Activated T-cell treated with anti-CD3 and anti-CD28 coated beads, Interleukin-2, amount 50 U/mL, for 72 hours (primary cell): ENCODE measurements at regions not wholly inside any gene's neighbourhood (a gene's known extent, or its start where the extent isn't known, plus 50 kb on each side); places are given as distances from the start of the nearest gene placed in this dataset.

ENCODE experiments used
- ATAC-seq, 2 donors: fragments of 150-1000 bp; cut with Tn5 transposase; replicated peaks in 1 of 2; 2 replicates each; pipeline ENCODE4 v1.10.0; 2021; ENCODE audit warnings: moderate library complexity in 2 of 2, mild to moderate bottlenecking in 1 of 2
- DNase-seq, 2 donors: peaks; one replicate each; pipeline ENCODE4 v3.0.0; 2021 to 2022; ENCODE audit warnings: mixed read lengths in 1 of 2
- H3K27ac Mint-ChIP-seq: one replicate; pipeline ENCODE4 v1.8.0; 2022; ENCODE audit warnings: mild to moderate bottlenecking, moderate library complexity, mixed read lengths
- H3K27me3 Mint-ChIP-seq: one replicate; pipeline ENCODE4 v1.8.0; 2022; ENCODE audit warnings: low read depth, mixed read lengths
- H3K36me3 Mint-ChIP-seq, 2 donors: one replicate each; pipeline ENCODE4 v1.8.0; 2022; ENCODE audit warnings: mixed read lengths in 2 of 2, mild to moderate bottlenecking in 1 of 2; ENCODE audit not compliant: insufficient read depth in 2 of 2
- H3K4me1 Mint-ChIP-seq: one replicate; pipeline ENCODE4 v1.8.0; 2022; ENCODE audit warnings: low read depth, mixed read lengths
- H3K4me3 Mint-ChIP-seq, 2 donors: one replicate each; pipeline ENCODE4 v1.8.0; 2022; ENCODE audit warnings: mild to moderate bottlenecking in 2 of 2, mixed read lengths in 2 of 2, moderate library complexity in 2 of 2
- H3K9me3 Mint-ChIP-seq, 2 donors: one replicate each; pipeline ENCODE4 v1.8.0; 2022; ENCODE audit warnings: mixed read lengths in 2 of 2

DNA sequence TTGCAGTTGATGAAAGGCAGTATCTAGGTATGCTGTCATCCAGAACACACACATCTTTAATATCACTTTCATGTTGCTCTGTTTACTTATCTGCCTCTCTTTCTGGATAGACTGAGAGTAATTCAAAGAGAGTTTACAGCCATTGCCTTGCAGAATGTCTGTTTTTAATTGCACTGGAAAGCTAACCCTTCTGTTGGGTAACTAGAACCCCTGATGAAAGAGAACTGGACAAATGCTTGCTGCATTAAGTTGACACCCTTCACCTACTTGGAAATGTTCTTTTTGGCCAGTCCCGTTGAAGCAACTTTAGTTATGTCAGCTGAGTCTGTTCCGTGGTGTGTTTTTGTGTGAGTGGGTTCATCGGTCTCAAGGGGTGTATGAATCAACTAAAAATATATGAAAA is 383.8 kb upstream of the CITED2 start:
- H3K27ac Mint-ChIP-seq = no peak overlapping the region
- no peak for ATAC-seq
- no peaks in the 10 kb centered on the region for H3K36me3 Mint-ChIP-seq
- no peak for DNase-seq
- H3K4me3 Mint-ChIP-seq = no peak overlapping the region
- no peaks in the 10 kb centered on the region for H3K9me3 Mint-ChIP-seq
- no peaks in the 10 kb centered on the region for H3K27me3 Mint-ChIP-seq
- H3K4me1 Mint-ChIP-seq = no peaks in the 10 kb centered on the region

DNA sequence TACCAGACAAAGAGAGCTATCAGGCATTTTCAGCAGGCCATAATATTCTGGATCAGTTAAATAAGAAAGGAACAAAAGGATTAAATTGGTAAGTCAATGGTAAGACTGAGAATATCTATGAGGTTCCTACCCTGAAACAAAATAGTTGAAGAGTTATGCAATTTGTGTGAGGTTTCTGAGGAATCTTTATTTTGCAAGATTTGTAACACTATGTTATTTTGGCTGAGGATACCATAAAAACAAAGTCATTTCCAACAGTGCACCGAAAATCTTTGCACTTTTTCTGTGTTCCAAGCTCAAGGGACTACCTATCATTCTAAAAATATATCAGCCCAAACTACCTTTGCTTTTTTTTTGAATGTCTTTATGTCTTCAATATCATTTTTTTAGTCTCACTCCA is 383.3 kb upstream of the CITED2 start:
- no peak for DNase-seq

DNA sequence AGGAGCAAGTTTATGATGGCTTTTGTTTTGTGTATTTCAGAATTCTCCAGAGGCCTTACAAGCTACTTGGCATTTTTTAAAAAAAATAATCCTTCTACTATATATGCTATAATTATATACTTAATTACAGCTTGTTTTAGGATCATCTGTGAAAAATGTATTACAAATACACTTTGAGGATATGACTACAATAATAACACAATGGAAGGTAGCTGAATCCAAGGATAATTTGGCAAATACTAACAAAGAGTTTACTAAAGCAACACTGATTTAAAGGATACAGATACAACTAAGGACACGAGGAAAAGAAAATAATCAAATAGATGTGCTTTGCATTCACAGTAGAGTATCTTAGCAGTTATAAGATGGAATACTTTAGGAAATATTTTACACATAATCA is 381.9 kb upstream of the CITED2 start:
- Mint-ChIP-seq H3K4me3 (no peak overlapping the region), H3K9me3 (no peaks in the 10 kb centered on the region), H3K36me3 (no peaks in the 10 kb centered on the region), H3K27me3 (no peaks in the 10 kb centered on the region), H3K4me1 (no peaks in the 10 kb centered on the region), H3K27ac (no peak overlapping the region)
- DNase-seq (no peak), ATAC-seq (no peak)

More for the DNA sequence above, 383.3 kb upstream of the CITED2 start:
- Mint-ChIP-seq H3K9me3 (no peaks in the 10 kb centered on the region), H3K27ac (no peak overlapping the region), H3K4me1 (no peaks in the 10 kb centered on the region), H3K36me3 (no peaks in the 10 kb centered on the region), H3K27me3 (no peaks in the 10 kb centered on the region), H3K4me3 (no peak overlapping the region)
- no peak for ATAC-seq

DNA sequence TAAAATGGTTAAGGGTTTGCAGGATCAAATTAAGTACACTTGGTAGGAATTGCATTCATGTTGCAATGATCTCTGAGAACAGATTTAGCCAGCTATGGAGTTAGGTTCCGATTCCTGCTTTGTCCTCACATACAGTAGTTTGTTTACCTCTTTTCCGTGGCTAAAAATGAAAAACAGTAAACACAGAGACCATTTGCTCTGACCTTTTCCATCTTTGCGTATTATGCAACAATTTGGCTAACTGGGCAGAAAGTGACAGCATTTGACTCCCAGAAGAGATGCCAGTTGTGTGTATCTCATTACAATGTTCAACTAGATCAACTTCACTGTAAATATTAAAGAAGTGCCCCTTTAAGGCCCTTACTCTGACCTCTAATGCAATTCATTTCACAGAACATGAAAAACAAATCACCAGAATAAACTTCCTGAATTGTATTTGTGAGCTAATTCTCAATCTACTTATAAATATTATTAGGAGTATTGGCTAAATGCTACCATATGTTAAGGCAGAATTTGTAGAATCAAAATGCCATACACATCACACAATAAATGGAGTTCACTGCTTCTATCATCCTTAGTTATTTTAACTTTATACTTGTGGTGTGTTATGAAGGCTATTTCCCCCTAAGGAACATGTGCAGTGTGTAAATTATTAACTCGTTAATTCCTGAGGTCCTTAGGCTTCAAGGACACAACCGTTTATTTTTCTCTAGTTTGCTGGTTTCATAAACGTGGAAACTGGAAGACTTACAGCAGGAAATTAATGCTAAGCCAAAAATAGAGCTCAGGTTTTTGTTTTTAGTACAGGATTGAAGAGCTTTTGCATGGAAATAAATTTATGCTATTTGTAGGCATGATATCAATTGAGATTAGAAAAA is 380.7 kb upstream of the CITED2 start:
- Mint-ChIP-seq H3K36me3 (no peaks in the 10 kb centered on the region), H3K27ac (no peak overlapping the region), H3K4me1 (no peaks in the 10 kb centered on the region), H3K27me3 (no peaks in the 10 kb centered on the region), H3K9me3 (no peaks in the 10 kb centered on the region), H3K4me3 (no peak overlapping the region)
- DNase-seq = no peak
- ATAC-seq = no peak

DNA sequence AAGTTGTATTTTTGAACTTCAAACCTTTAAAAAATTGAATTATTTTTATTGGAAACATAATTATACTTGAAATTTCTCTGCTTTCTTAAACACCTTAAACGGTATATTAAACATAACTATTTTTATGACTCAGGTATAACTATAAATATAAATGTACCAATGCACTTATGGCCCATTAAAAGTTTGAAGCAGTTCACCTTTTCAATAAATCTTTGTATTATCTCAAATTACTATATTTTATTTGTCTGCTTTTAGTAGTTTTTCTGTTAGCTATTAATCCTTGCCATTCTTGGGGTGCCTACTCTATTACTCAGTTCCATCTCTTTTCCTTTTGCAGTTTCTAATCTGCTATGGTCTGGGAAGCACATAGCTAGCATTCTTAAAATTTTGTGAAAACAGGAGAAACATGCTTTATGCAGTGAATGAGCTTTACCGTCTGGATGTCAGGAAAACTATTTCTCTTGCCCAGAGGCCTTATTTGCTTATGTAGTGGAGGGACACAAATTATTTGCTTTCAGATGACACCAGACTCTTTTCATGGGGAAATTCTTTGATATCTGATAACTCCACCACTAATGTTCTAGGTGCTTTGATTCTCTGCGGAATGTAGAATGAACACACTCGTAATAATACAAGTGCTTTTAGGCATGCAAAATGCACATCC is 378.9 kb upstream of the CITED2 start:
- H3K4me1 Mint-ChIP-seq = no peaks in the 10 kb centered on the region

DNA sequence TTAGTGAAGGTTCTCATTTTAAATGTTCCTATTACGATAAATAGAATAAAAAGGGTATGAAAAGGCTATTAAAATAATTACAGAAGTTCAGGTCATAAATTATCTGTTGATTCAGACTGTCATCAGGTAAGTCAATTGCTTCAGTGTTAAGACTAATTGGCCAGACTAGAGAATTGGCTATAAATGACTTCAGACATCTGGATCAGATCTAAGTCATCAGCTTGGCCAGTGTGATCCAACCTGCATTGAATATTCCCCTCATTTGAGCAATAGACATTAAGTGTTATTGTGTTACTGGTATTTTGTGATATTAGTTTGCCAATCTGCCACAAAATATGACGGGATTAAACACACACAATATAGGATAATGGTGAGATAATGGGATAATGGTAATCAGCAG is 377.6 kb upstream of the CITED2 start:
- no peaks in the 10 kb centered on the region for H3K9me3 Mint-ChIP-seq
- no peak overlapping the region for H3K27ac Mint-ChIP-seq
- ATAC-seq (no peak), DNase-seq (no peak)
- H3K36me3 Mint-ChIP-seq = no peaks in the 10 kb centered on the region
- no peaks in the 10 kb centered on the region for H3K4me1 Mint-ChIP-seq
- no peak overlapping the region for H3K4me3 Mint-ChIP-seq
- no peaks in the 10 kb centered on the region for H3K27me3 Mint-ChIP-seq

More for the DNA sequence above, 378.9 kb upstream of the CITED2 start:
- DNase-seq = no peak
- Mint-ChIP-seq H3K9me3 (no peaks in the 10 kb centered on the region), H3K36me3 (no peaks in the 10 kb centered on the region), H3K27ac (no peak overlapping the region), H3K27me3 (no peaks in the 10 kb centered on the region), H3K4me3 (no peak overlapping the region)
- ATAC-seq = no peak

DNA sequence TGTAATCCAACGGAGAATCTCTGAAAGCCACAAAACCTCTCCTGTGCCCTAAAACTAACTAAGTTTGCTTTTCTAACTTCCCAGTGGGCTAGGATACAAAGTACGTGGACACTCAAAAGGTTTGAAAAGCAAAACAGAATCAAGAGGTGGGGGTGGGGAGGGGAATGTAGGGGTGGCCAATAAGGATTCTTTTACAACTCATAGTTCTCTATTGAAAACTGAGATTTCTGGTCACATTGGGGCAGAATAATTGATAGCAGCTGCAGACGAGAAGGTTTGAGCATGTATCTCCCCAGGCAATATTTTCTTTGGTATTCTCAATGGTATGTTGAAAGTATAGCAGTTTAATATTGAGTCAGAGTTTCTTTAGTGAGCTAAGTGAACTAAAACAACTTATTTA is 376.7 kb upstream of the CITED2 start:
- H3K27ac Mint-ChIP-seq = no peak overlapping the region
- H3K4me3 Mint-ChIP-seq = no peak overlapping the region
- no peaks in the 10 kb centered on the region for H3K4me1 Mint-ChIP-seq
- no peaks in the 10 kb centered on the region for H3K27me3 Mint-ChIP-seq
- no peaks in the 10 kb centered on the region for H3K36me3 Mint-ChIP-seq
- no peak for ATAC-seq
- DNase-seq = no peak
- H3K9me3 Mint-ChIP-seq = no peaks in the 10 kb centered on the region

DNA sequence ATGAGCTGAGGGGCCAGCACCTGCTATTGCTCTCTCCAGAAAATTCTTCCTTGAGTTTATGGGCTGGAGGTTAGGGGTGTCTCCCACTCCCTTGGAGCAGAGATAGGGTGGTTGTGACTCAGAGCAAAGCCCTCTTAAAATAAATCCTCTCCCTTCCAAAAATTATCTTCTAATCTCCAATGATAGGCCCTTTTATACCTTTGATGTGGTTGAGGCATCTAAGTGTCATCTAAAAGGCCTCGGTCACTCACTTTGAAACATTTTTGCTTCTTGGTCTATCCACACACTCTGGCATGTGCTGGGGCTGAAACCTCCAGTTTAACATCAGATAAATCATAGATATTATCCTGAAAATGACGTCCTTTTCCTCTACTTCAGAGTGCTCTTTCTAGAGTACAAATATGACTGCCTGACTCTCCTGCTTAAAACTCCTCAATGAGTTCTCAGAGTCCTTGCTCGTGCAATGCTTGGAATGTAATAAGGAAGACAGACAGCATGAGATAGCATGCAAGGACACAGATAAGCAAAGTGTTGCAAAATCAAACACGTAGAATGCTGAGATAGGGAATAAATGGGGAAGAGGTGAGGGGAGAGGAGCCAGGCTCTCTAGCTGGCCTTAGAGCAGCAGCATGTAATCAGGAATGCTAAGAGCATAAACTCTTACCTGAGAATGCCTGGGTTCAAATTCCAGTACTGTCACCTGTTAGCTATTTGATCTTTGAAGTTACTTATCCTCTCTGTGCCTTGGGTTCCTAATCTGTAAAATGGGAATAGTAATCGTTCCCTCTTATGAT is 374.1 kb upstream of the CITED2 start:
- Mint-ChIP-seq H3K36me3 (no peaks in the 10 kb centered on the region), H3K9me3 (no peaks in the 10 kb centered on the region), H3K27ac (no peak overlapping the region), H3K4me3 (no peak overlapping the region), H3K4me1 (no peaks in the 10 kb centered on the region), H3K27me3 (no peaks in the 10 kb centered on the region)
- ATAC-seq (no peak), DNase-seq (no peak)

DNA sequence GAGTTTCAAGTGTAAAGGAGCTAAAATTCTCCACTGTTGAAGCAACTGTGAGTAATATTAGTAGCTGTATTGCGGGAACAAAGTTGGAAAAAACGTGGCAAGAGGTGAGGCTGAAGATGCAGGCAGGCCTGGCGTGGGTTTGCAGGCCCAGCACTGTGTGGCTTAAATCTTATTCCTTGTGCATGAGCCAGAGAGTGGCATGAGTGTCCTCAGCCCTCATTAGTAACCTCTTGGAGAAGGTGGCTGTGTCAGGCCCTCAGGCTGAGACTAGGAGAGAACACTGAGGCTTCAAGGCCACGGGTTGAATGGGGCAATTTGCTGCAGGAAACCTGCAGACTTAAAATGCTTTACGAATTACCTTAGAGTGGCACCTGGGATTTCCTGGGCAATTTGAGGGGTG is 372.7 kb upstream of the CITED2 start:
- no peak overlapping the region for H3K4me3 Mint-ChIP-seq
- H3K4me1 Mint-ChIP-seq = no peaks in the 10 kb centered on the region
- ATAC-seq (no peak), DNase-seq (no peak)
- no peak overlapping the region for H3K27ac Mint-ChIP-seq
- H3K27me3 Mint-ChIP-seq = peaks cover 5% of the 10 kb centered on the region
- H3K9me3 Mint-ChIP-seq = no peaks in the 10 kb centered on the region
- no peaks in the 10 kb centered on the region for H3K36me3 Mint-ChIP-seq

DNA sequence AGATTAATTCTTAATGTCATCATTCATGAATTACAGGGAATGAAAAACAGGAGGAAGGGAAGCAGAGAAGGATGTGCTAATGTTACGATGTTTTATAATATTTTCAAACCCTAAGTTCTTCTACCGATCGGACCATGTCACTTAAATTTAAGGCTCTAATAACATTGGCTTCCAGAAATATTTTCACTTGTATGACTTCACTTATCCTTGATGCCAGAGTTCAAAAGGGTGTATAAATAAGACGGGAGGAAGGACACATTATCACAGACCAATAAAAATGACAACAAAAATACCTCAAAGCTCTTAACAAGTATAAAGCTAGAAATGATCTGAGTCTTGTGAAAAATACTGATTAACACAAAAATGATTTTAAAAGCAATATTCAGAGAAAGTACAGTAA is 370.4 kb upstream of the CITED2 start:
- Mint-ChIP-seq H3K4me1 (no peaks in the 10 kb centered on the region), H3K27me3 (peaks cover 18% of the 10 kb centered on the region), H3K36me3 (no peaks in the 10 kb centered on the region), H3K4me3 (no peak overlapping the region), H3K9me3 (no peaks in the 10 kb centered on the region), H3K27ac (no peak overlapping the region)
- no peak for ATAC-seq
- DNase-seq = no peak

DNA sequence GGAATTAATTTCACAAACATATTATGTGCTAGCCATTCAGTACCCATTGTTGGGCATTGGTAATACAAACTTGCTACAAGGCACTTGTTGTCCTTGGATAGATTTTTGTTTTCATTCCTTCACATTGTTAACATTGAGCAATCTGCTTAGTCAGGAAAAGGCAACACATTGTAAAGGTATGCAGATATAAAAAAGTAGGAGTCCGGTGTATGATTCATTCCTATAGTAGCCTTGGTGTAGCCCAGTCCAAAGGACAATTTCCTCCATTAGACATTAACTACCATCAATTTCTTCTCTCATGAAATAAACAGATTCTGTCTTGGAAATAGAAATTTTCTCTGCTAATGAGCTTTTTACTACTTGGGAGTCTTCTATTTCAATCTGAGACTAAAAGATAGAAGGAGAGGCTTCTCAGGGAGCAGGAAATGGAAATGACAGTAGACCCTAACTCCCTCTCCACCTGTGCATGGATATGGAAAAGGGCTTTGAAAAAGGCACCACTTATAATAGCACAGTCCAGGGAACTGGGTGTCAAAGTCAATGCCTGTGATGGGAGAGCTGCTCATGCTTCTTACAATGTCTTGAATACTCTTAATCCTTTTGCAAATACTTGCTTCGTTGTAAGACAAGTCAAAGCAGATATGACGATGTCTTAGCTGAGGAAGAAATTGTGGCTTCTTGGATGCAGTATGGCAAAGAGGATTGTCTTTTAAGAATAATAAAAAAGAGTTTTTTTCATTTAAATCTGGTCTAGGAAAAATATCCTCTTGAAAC is 369.4 kb upstream of the CITED2 start:
- Mint-ChIP-seq H3K9me3 (no peaks in the 10 kb centered on the region), H3K4me3 (no peak overlapping the region), H3K27ac (no peak overlapping the region), H3K4me1 (no peaks in the 10 kb centered on the region), H3K36me3 (no peaks in the 10 kb centered on the region), H3K27me3 (peaks cover 19% of the 10 kb centered on the region)
- no peak for DNase-seq
- no peak for ATAC-seq

DNA sequence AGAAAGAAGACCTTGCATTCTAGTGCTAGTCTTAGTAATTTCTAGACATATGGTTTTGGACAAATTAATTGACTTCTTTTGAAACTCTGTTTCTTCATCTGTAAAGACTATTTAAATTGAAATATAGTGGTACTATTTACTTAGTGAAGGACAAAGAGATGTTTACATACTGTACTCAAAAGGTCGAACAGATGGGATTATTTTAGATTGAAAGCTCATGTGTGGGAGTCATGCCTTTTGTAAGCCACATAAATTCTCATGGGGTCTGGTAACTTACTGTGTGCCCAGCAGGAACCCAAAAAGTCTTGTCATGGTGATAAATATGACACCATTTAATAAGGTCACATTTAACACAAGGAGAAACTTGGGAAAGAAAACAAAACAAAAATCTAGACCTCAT is 368.2 kb upstream of the CITED2 start:
- DNase-seq (no peak), ATAC-seq (no peak)
- no peak overlapping the region for H3K4me3 Mint-ChIP-seq
- H3K9me3 Mint-ChIP-seq = no peaks in the 10 kb centered on the region
- H3K27me3 Mint-ChIP-seq = peaks cover 19% of the 10 kb centered on the region
- no peaks in the 10 kb centered on the region for H3K36me3 Mint-ChIP-seq
- no peaks in the 10 kb centered on the region for H3K4me1 Mint-ChIP-seq
- no peak overlapping the region for H3K27ac Mint-ChIP-seq
